ENCODE measurements at regions not wholly inside any gene's neighbourhood (a gene's known extent, or its start where the extent isn't known, plus 50 kb on each side); places are given as distances from the start of the nearest gene placed in this dataset.

- Mint-ChIP-seq H3K4me1 (no peaks in the 10 kb centered on the region), H3K27ac (no peak overlapping the region), H3K4me3 (no peak overlapping the region), H3K36me3 (no peaks in the 10 kb centered on the region), H3K9me3 (no peaks in the 10 kb centered on the region), H3K27me3 (peaks cover 7 to 25% of the 10 kb centered on the region in 2 donors)
- CTCF ChIA-PET, result no interaction called here
- Histone ChIP-seq H3K9me3 (ENCODE audit: low read length) (no peaks in the 10 kb centered on the region), H3K4me1 (ENCODE audit: insufficient read depth, low read length) (no peaks in the 10 kb centered on the region), H3K27me3 (ENCODE audit: insufficient read depth, low read length, poor library complexity, severe bottlenecking) (no peaks in the 10 kb centered on the region), H3K4me3 (ENCODE audit: low read length) (no peak overlapping the region), H3K36me3 (ENCODE audit: insufficient read depth, low read length) (no peaks in the 10 kb centered on the region), H3K27ac (ENCODE audit: low read depth, low read length) (no peak overlapping the region)
- no peak for DNase-seq
- POLR2A ChIA-PET, result no interaction called here
Measured at GRCh38 chr10:44843484-44843883, 67.7 kb upstream of the TMEM72 start.

- H3K36me3 ChIP-seq (ENCODE audit: insufficient read depth, low read length), result no peaks in the 10 kb centered on the region
- Mint-ChIP-seq H3K9me3 (peaks cover 0 to 2% (median 0%) of the 10 kb centered on the region in 5 donors), H3K36me3 (no peaks in the 10 kb centered on the region), H3K27me3 (peaks cover 7 to 11% of the 10 kb centered on the region in 2 donors), H3K27ac (no peak overlapping the region), H3K4me1 (no peaks in the 10 kb centered on the region), H3K4me3 (no peak overlapping the region)
- CTCF ChIA-PET, result interaction anchor here (0.7 to 5.8 kb wide), 3 partner anchors 13 to 150 kb away, joined by 3 to 30 read pairs (median 3); no protein-coding TSS in a partner anchor
- H3K9me3 ChIP-seq (ENCODE audit: low read length), result no peaks in the 10 kb centered on the region
- no peaks in the 10 kb centered on the region for H3K4me1 ChIP-seq (ENCODE audit: insufficient read depth, low read length)
- H3K27ac ChIP-seq (ENCODE audit: low read depth, low read length), result no peak overlapping the region
- H3K4me3 ChIP-seq (ENCODE audit: low read length), result no peak overlapping the region
- no peaks in the 10 kb centered on the region for H3K27me3 ChIP-seq (ENCODE audit: insufficient read depth, low read length, poor library complexity, severe bottlenecking)
- no peak for DNase-seq
- POLR2A ChIA-PET, result no interaction called here
Measured at GRCh38 chr10:44845361-44846175, 65.6 kb upstream of the TMEM72 start.

- H3K9me3 Mint-ChIP-seq, result peaks cover 0 to 2% (median 0%) of the 10 kb centered on the region in 5 donors
- POLR2A ChIA-PET, result no interaction called here
Measured at GRCh38 chr10:44847110-44847509, 64.0 kb upstream of the TMEM72 start.

GRCh38 chr10:44848211-44848610 lies 62.9 kb upstream of the TMEM72 start:
- no peak for DNase-seq
- Histone ChIP-seq H3K36me3 (ENCODE audit: insufficient read depth, low read length) (no peaks in the 10 kb centered on the region), H3K27me3 (ENCODE audit: insufficient read depth, low read length, poor library complexity, severe bottlenecking) (no peaks in the 10 kb centered on the region), H3K9me3 (ENCODE audit: low read length) (no peaks in the 10 kb centered on the region), H3K4me1 (ENCODE audit: insufficient read depth, low read length) (no peaks in the 10 kb centered on the region), H3K4me3 (ENCODE audit: low read length) (no peak overlapping the region), H3K27ac (ENCODE audit: low read depth, low read length) (no peak overlapping the region)
- H3K27me3 Mint-ChIP-seq, result peaks cover 0 to 7% of the 10 kb centered on the region in 2 donors
- H3K27ac Mint-ChIP-seq, result peak overlapping the region in 1 of 8 donors; percentile 17
- H3K4me3 Mint-ChIP-seq, result no peak overlapping the region
- no peaks in the 10 kb centered on the region for H3K36me3 Mint-ChIP-seq
- H3K4me1 Mint-ChIP-seq, result no peaks in the 10 kb centered on the region
- CTCF ChIA-PET, result interaction anchor here (5.8 kb wide), 1 partner anchor 10 kb away, joined by 30 read pairs; no protein-coding TSS in a partner anchor
- H3K9me3 Mint-ChIP-seq, result peaks cover 0 to 2% (median 0%) of the 10 kb centered on the region in 5 donors
- POLR2A ChIA-PET, result no interaction called here

More at GRCh38 chr10:44847110-44847509, 64.0 kb upstream of the TMEM72 start:
- no peak overlapping the region for H3K4me3 Mint-ChIP-seq
- no peak overlapping the region for H3K27ac ChIP-seq (ENCODE audit: low read depth, low read length)
- no peak for DNase-seq
- no peaks in the 10 kb centered on the region for H3K27me3 ChIP-seq (ENCODE audit: insufficient read depth, low read length, poor library complexity, severe bottlenecking)
- H3K27ac Mint-ChIP-seq, result no peak overlapping the region
- CTCF ChIA-PET, result interaction anchor here (1.3 to 5.8 kb wide), 2 partner anchors 11 to 17 kb away, joined by 3 to 30 read pairs; no protein-coding TSS in a partner anchor
- H3K4me3 ChIP-seq (ENCODE audit: low read length), result no peak overlapping the region
- no peaks in the 10 kb centered on the region for H3K4me1 Mint-ChIP-seq
- H3K4me1 ChIP-seq (ENCODE audit: insufficient read depth, low read length), result no peaks in the 10 kb centered on the region
- H3K27me3 Mint-ChIP-seq, result peaks cover under 1 to 7% of the 10 kb centered on the region in 2 donors
- no peaks in the 10 kb centered on the region for H3K36me3 Mint-ChIP-seq
- no peaks in the 10 kb centered on the region for H3K36me3 ChIP-seq (ENCODE audit: insufficient read depth, low read length)
- H3K9me3 ChIP-seq (ENCODE audit: low read length), result no peaks in the 10 kb centered on the region

- no peak overlapping the region for H3K4me3 ChIP-seq (ENCODE audit: low read length)
- no peaks in the 10 kb centered on the region for H3K27me3 ChIP-seq (ENCODE audit: insufficient read depth, low read length, poor library complexity, severe bottlenecking)
- no peaks in the 10 kb centered on the region for H3K36me3 Mint-ChIP-seq
- no peaks in the 10 kb centered on the region for H3K4me1 Mint-ChIP-seq
- no peak overlapping the region for H3K27ac ChIP-seq (ENCODE audit: low read depth, low read length)
- no peaks in the 10 kb centered on the region for H3K4me1 ChIP-seq (ENCODE audit: insufficient read depth, low read length)
- peaks cover 0 to 4% of the 10 kb centered on the region in 2 donors for H3K27me3 Mint-ChIP-seq
- ChIA-PET POLR2A (no interaction called here), CTCF (interaction anchor here (0.6 to 5.8 kb wide), 2 partner anchors 8 to 38 kb away, joined by 3 to 30 read pairs; no protein-coding TSS in a partner anchor)
- peaks cover 0 to 2% (median 0%) of the 10 kb centered on the region in 5 donors for H3K9me3 Mint-ChIP-seq
- H3K4me3 Mint-ChIP-seq, result no peak overlapping the region
- H3K9me3 ChIP-seq (ENCODE audit: low read length), result no peaks in the 10 kb centered on the region
- no peak for DNase-seq
- no peaks in the 10 kb centered on the region for H3K36me3 ChIP-seq (ENCODE audit: insufficient read depth, low read length)
- no peak overlapping the region for H3K27ac Mint-ChIP-seq
Measured at GRCh38 chr10:44849936-44850335, 61.2 kb upstream of the TMEM72 start.

- Histone ChIP-seq H3K36me3 (ENCODE audit: insufficient read depth, low read length) (no peaks in the 10 kb centered on the region), H3K27ac (ENCODE audit: low read depth, low read length) (no peak overlapping the region), H3K4me3 (ENCODE audit: low read length) (no peak overlapping the region), H3K4me1 (ENCODE audit: insufficient read depth, low read length) (no peaks in the 10 kb centered on the region), H3K9me3 (ENCODE audit: low read length) (no peaks in the 10 kb centered on the region), H3K27me3 (ENCODE audit: insufficient read depth, low read length, poor library complexity, severe bottlenecking) (no peaks in the 10 kb centered on the region)
- H3K9me3 Mint-ChIP-seq, result peaks cover 0 to 2% (median 0%) of the 10 kb centered on the region in 5 donors
- H3K4me3 Mint-ChIP-seq, result no peak overlapping the region
- no peak for DNase-seq
- POLR2A ChIA-PET, result no interaction called here
- H3K36me3 Mint-ChIP-seq, result no peaks in the 10 kb centered on the region
- H3K27me3 Mint-ChIP-seq, result peaks cover 0 to 4% of the 10 kb centered on the region in 2 donors
- H3K27ac Mint-ChIP-seq, result no peak overlapping the region
- CTCF ChIA-PET, result interaction anchor here (5.8 kb wide), 1 partner anchor 8 kb away, joined by 30 read pairs; no protein-coding TSS in a partner anchor
- no peaks in the 10 kb centered on the region for H3K4me1 Mint-ChIP-seq
Measured at GRCh38 chr10:44850356-44850934, 60.7 kb upstream of the TMEM72 start.

GRCh38 chr10:44851413-44851812 lies 59.7 kb upstream of the TMEM72 start:
- no peak overlapping the region for H3K27ac Mint-ChIP-seq
- no peaks in the 10 kb centered on the region for H3K4me1 Mint-ChIP-seq
- Histone ChIP-seq H3K4me1 (ENCODE audit: insufficient read depth, low read length) (no peaks in the 10 kb centered on the region), H3K36me3 (ENCODE audit: insufficient read depth, low read length) (no peaks in the 10 kb centered on the region), H3K9me3 (ENCODE audit: low read length) (no peaks in the 10 kb centered on the region), H3K27me3 (ENCODE audit: insufficient read depth, low read length, poor library complexity, severe bottlenecking) (no peaks in the 10 kb centered on the region), H3K4me3 (ENCODE audit: low read length) (no peak overlapping the region), H3K27ac (ENCODE audit: low read depth, low read length) (no peak overlapping the region)
- ChIA-PET POLR2A (no interaction called here), CTCF (no interaction called here)
- peaks cover 0 to 2% (median 0%) of the 10 kb centered on the region in 5 donors for H3K9me3 Mint-ChIP-seq
- DNase-seq, result no peak
- H3K27me3 Mint-ChIP-seq, result peaks cover 0 to 2% of the 10 kb centered on the region in 2 donors
- no peak overlapping the region for H3K4me3 Mint-ChIP-seq
- no peaks in the 10 kb centered on the region for H3K36me3 Mint-ChIP-seq

GRCh38 chr10:44851881-44852280 lies 59.3 kb upstream of the TMEM72 start:
- Histone ChIP-seq H3K27me3 (ENCODE audit: insufficient read depth, low read length, poor library complexity, severe bottlenecking) (no peaks in the 10 kb centered on the region), H3K4me3 (ENCODE audit: low read length) (no peak overlapping the region), H3K9me3 (ENCODE audit: low read length) (no peaks in the 10 kb centered on the region), H3K4me1 (ENCODE audit: insufficient read depth, low read length) (no peaks in the 10 kb centered on the region), H3K27ac (ENCODE audit: low read depth, low read length) (no peak overlapping the region), H3K36me3 (ENCODE audit: insufficient read depth, low read length) (no peaks in the 10 kb centered on the region)
- Mint-ChIP-seq H3K27me3 (peaks cover 0 to 2% of the 10 kb centered on the region in 2 donors), H3K4me1 (no peaks in the 10 kb centered on the region), H3K27ac (no peak overlapping the region), H3K4me3 (no peak overlapping the region), H3K9me3 (peaks cover 0 to 2% (median 0%) of the 10 kb centered on the region in 5 donors), H3K36me3 (no peaks in the 10 kb centered on the region)
- ChIA-PET CTCF (no interaction called here), POLR2A (no interaction called here)
- no peak for DNase-seq

Measured in CD8-positive, alpha-beta memory T cell (primary cell).